H9 (cell line): ENCODE measurements at regions not wholly inside any gene's neighbourhood (a gene's known extent, or its start where the extent isn't known, plus 50 kb on each side); places are given as distances from the start of the nearest gene placed in this dataset.

Experiments used
- DNase-seq: peaks from one replicate; pipeline ENCODE4 v3.0.0-alpha.2; 2017
- H2AFZ ChIP-seq: one replicate; pipeline ENCODE4 v1.6.1; 2013; ENCODE audit warnings: mild to moderate bottlenecking, low read length, control low read depth, moderate library complexity
- H2AK5ac ChIP-seq: 2 replicates; pipeline ENCODE4 v1.6.1; 2013; ENCODE audit warnings: low read length, control low read depth, mixed read lengths; ENCODE audit not compliant: insufficient read length
- H2BK120ac ChIP-seq: one replicate; pipeline ENCODE4 v1.6.1; 2013; ENCODE audit warnings: low read depth, mild to moderate bottlenecking, low read length, control low read depth, inconsistent platforms; ENCODE audit not compliant: poor library complexity, severe bottlenecking
- H2BK12ac ChIP-seq: 2 replicates; pipeline ENCODE4 v1.6.1; 2013; ENCODE audit warnings: low read length, control low read depth, mixed read lengths, low read depth; ENCODE audit not compliant: insufficient read length
- H2BK15ac ChIP-seq: 2 replicates; pipeline ENCODE4 v1.6.1; 2013; ENCODE audit warnings: low read depth, low read length, control low read depth
- H2BK20ac ChIP-seq: one replicate; pipeline ENCODE4 v1.6.1; 2013; ENCODE audit warnings: low read depth, mild to moderate bottlenecking, low read length, control low read depth, inconsistent platforms; ENCODE audit not compliant: poor library complexity, severe bottlenecking
- H2BK5ac ChIP-seq: 2 replicates; pipeline ENCODE4 v1.6.1; 2013; ENCODE audit warnings: low read length, control low read depth, mixed read lengths; ENCODE audit not compliant: insufficient read length
- H3K14ac ChIP-seq: 2 replicates; pipeline ENCODE4 v1.6.1; 2013; ENCODE audit warnings: low read length, control low read depth; ENCODE audit not compliant: insufficient read depth
- H3K18ac ChIP-seq: 2 replicates; pipeline ENCODE4 v1.6.1; 2013; ENCODE audit warnings: low read depth, mild to moderate bottlenecking, mixed read lengths, low read length, control low read depth; ENCODE audit not compliant: insufficient read length
- H3K23ac ChIP-seq: 2 replicates; pipeline ENCODE4 v1.6.1; 2013; ENCODE audit warnings: low read length, control low read depth, mixed read lengths, low read depth; ENCODE audit not compliant: insufficient read length
- H3K23me2 ChIP-seq: 2 replicates; pipeline ENCODE4 v1.6.1; 2013; ENCODE audit warnings: low read depth, mild to moderate bottlenecking, mixed read lengths, low read length, control low read depth; ENCODE audit not compliant: insufficient read length, poor library complexity, severe bottlenecking
- H3K27ac ChIP-seq: 2 replicates; pipeline ENCODE4 v1.5.1; 2013; ENCODE audit warnings: low read length, control low read depth, mixed read lengths, low read depth; ENCODE audit not compliant: insufficient read length
- H3K27me3 ChIP-seq: 2 replicates; pipeline ENCODE4 v1.6.1; 2013; ENCODE audit warnings: low read length, control low read depth, inconsistent platforms; ENCODE audit not compliant: insufficient read depth
- H3K4ac ChIP-seq: 2 replicates; pipeline ENCODE4 v1.6.1; 2013; ENCODE audit warnings: low read depth, mild to moderate bottlenecking, control low read depth, inconsistent platforms, low read length, moderate library complexity
- H3K4me1 ChIP-seq: 2 replicates; pipeline ENCODE4 v1.6.1; 2013; ENCODE audit warnings: low read length, control low read depth, inconsistent platforms; ENCODE audit not compliant: insufficient read depth
- H3K4me2 ChIP-seq: 2 replicates; pipeline ENCODE4 v1.6.1; 2013; ENCODE audit warnings: low read length, control low read depth, mixed read lengths; ENCODE audit not compliant: insufficient read length, insufficient read depth
- H3K56ac ChIP-seq: 2 replicates; pipeline ENCODE4 v1.6.1; 2013; ENCODE audit warnings: low read depth, mild to moderate bottlenecking, mixed read lengths, low read length, control low read depth; ENCODE audit not compliant: insufficient read length
- H3K79me1 ChIP-seq: 2 replicates; pipeline ENCODE4 v1.6.1; 2013; ENCODE audit warnings: low read depth, mild to moderate bottlenecking, moderate library complexity, low read length, control low read depth, inconsistent platforms; ENCODE audit not compliant: insufficient read depth, poor library complexity, severe bottlenecking
- H3K79me2 ChIP-seq: 2 replicates; pipeline ENCODE4 v1.6.1; 2013; ENCODE audit warnings: low read length, control low read depth, inconsistent platforms; ENCODE audit not compliant: insufficient read depth
- H3K9ac ChIP-seq: 2 replicates; pipeline ENCODE4 v1.6.1; 2013; ENCODE audit warnings: low read length, control low read depth, mixed read lengths; ENCODE audit not compliant: insufficient read length; ENCODE audit errors: extremely low read depth
- H3K9me3 ChIP-seq: one replicate; pipeline ENCODE4 v1.6.1; 2013; ENCODE audit warnings: low read depth, low read length, inconsistent platforms; ENCODE audit not compliant: control insufficient read depth
- H3T11ph ChIP-seq: one replicate; pipeline ENCODE4 v1.6.1; 2013; ENCODE audit warnings: mild to moderate bottlenecking, low read length, control low read depth, inconsistent platforms
- H4K20me1 ChIP-seq: one replicate; pipeline ENCODE4 v1.6.1; 2013; ENCODE audit not compliant: control insufficient read depth, insufficient read length, insufficient read depth
- H4K5ac ChIP-seq: 2 replicates; pipeline ENCODE4 v1.6.1; 2013; ENCODE audit warnings: low read depth, mild to moderate bottlenecking, mixed read lengths, low read length, control low read depth; ENCODE audit not compliant: insufficient read length
- H4K8ac ChIP-seq: replicated peaks from 2 replicates; pipeline ENCODE4 v1.6.1; 2013; ENCODE audit warnings: low read length, control low read depth, mixed read lengths, low read depth; ENCODE audit not compliant: insufficient read length
- H4K91ac ChIP-seq: 2 replicates; pipeline ENCODE4 v1.6.1; 2013; ENCODE audit warnings: low read depth, mild to moderate bottlenecking, moderate library complexity, mixed read lengths, low read length, control low read depth; ENCODE audit not compliant: insufficient read length
- H3K27ac Mint-ChIP-seq, 3 experiments: 2 replicates in 2 of 3; 3 replicates in 1 of 3; pipeline ENCODE4 v1.8.0; 2020 to 2021; ENCODE audit warnings: mixed read lengths in 3 of 3, mild to moderate bottlenecking in 1 of 3, moderate library complexity in 1 of 3
- H3K27me3 Mint-ChIP-seq: 2 replicates; pipeline ENCODE4 v1.8.0; 2021; ENCODE audit warnings: low read depth, mild to moderate bottlenecking, moderate library complexity, mixed read lengths
- H3K36me3 Mint-ChIP-seq, 3 experiments: 2 replicates in 2 of 3; 3 replicates in 1 of 3; pipeline ENCODE4 v1.8.0; 2020 to 2021; ENCODE audit warnings: low read depth in 3 of 3, mixed read lengths in 3 of 3; ENCODE audit not compliant: insufficient read depth in 1 of 3
- H3K4me1 Mint-ChIP-seq, 2 experiments: 2 replicates each; pipeline ENCODE4 v1.8.0; 2020; ENCODE audit warnings: mixed read lengths in 2 of 2
- H3K4me3 Mint-ChIP-seq, 2 experiments: 2 replicates in 1 of 2; 3 replicates in 1 of 2; pipeline ENCODE4 v1.8.0; 2020 to 2021; ENCODE audit warnings: mild to moderate bottlenecking in 2 of 2, mixed read lengths in 2 of 2, moderate library complexity in 1 of 2
- H3K9me3 Mint-ChIP-seq, 2 experiments: 2 replicates in 1 of 2; 3 replicates in 1 of 2; pipeline ENCODE4 v1.8.0; 2020; ENCODE audit warnings: mild to moderate bottlenecking in 2 of 2, mixed read lengths in 2 of 2, moderate library complexity in 1 of 2
- WGBS: extraction: QIAGEN DNeasy Blood & Tissue Kit; methylation state at CpG from one replicate; pipeline ENCODE4 v1.1.7; 2013; ENCODE audit warnings: missing lambda C conversion rate, low lambda C conversion rate, mixed read lengths; ENCODE audit not compliant: insufficient read length; ENCODE audit errors: extremely low coverage; 5-methylcytosine and 5-hydroxymethylcytosine counted together
- TF ChIP-seq, protein P1 (sequence below): fragments of 200-600 bp; sonication (generic); conservative IDR thresholded peaks from 3 replicates; pipeline ENCODE4 v1.8.0; 2021; ENCODE audit warnings: antibody characterized with exemption, mild to moderate bottlenecking

DNA sequence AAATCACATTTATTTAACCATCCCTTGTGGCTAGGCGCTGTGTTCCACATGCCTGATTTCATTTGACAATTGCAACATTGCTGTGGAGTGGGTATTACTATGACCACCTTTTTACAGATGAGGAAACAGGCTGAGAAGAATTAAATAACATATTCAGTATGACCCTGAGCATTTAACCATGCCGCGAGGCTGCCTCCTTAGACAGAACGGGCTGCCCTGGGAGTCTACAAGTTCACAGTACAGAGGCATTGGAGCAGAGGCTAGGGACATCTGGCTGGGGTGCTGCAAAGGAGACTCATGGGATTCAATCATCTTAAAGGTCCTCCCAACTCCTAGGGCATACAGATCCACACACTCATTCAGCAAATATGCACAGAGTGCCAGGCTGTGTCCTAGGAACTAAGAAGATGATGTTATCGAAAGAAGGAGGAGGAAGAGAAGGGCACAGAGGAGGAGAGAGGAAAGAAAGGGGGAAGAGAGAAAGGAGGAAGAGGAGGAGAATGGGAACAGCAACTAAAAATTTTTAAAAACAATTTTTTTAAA lies 164.7 kb upstream of the CCND2 start:
- Histone ChIP-seq H3K4me1 (no peaks in the 10 kb centered on the region), H3K4me2 (no peak overlapping the region), H3K23ac (no peak overlapping the region), H4K8ac (no peak overlapping the region), H2BK5ac (no peak overlapping the region), H2AK5ac (no peak overlapping the region), H4K5ac (no peak overlapping the region), H3K27ac (no peak overlapping the region), H2AFZ (no peak overlapping the region), H3K79me1 (no peaks in the 10 kb centered on the region), H3K56ac (no peak overlapping the region), H2BK12ac (no peak overlapping the region), H4K20me1 (no peaks in the 10 kb centered on the region), H3K9ac (no peak overlapping the region), H2BK20ac (no peak overlapping the region), H3K23me2 (no peaks in the 10 kb centered on the region), H4K91ac (no peak overlapping the region), H3K18ac (no peak overlapping the region), H2BK120ac (no peak overlapping the region), H3K27me3 (no peaks in the 10 kb centered on the region), H3K9me3 (no peaks in the 10 kb centered on the region), H3K14ac (no peak overlapping the region), H3K4ac (no peak overlapping the region), H2BK15ac (no peak overlapping the region), H3K79me2 (no peaks in the 10 kb centered on the region), H3T11ph (no peak overlapping the region)
- TF ChIP-seq, protein P1, sequence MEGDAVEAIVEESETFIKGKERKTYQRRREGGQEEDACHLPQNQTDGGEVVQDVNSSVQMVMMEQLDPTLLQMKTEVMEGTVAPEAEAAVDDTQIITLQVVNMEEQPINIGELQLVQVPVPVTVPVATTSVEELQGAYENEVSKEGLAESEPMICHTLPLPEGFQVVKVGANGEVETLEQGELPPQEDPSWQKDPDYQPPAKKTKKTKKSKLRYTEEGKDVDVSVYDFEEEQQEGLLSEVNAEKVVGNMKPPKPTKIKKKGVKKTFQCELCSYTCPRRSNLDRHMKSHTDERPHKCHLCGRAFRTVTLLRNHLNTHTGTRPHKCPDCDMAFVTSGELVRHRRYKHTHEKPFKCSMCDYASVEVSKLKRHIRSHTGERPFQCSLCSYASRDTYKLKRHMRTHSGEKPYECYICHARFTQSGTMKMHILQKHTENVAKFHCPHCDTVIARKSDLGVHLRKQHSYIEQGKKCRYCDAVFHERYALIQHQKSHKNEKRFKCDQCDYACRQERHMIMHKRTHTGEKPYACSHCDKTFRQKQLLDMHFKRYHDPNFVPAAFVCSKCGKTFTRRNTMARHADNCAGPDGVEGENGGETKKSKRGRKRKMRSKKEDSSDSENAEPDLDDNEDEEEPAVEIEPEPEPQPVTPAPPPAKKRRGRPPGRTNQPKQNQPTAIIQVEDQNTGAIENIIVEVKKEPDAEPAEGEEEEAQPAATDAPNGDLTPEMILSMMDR, result no peak
- H3K4me3 Mint-ChIP-seq, result no peak overlapping the region
- no peak for DNase-seq
- H3K36me3 Mint-ChIP-seq, result no peaks in the 10 kb centered on the region
- H3K9me3 Mint-ChIP-seq, result peaks cover 0 to 2% of the 10 kb centered on the region in 2 experiments; a peak in 1 of 5 replicates
- H3K27ac Mint-ChIP-seq, result no peak overlapping the region; a peak in 1 of 7 replicates
- peaks cover 7 to 10% of the 10 kb centered on the region in 2 experiments for H3K4me1 Mint-ChIP-seq
- WGBS, result no CpG with 5 or more reads among the region's 5 CpGs
- H3K27me3 Mint-ChIP-seq, result peaks cover 16% of the 10 kb centered on the region
